H9 (cell line): ENCODE measurements at regions not wholly inside any gene's neighbourhood (a gene's known extent, or its start where the extent isn't known, plus 50 kb on each side); places are given as distances from the start of the nearest gene placed in this dataset.

Experiments used
- DNase-seq: peaks from one replicate; pipeline ENCODE4 v3.0.0-alpha.2; 2017
- H2AFZ ChIP-seq: one replicate; pipeline ENCODE4 v1.6.1; 2013; ENCODE audit warnings: mild to moderate bottlenecking, low read length, control low read depth, moderate library complexity
- H2AK5ac ChIP-seq: 2 replicates; pipeline ENCODE4 v1.6.1; 2013; ENCODE audit warnings: low read length, control low read depth, mixed read lengths; ENCODE audit not compliant: insufficient read length
- H2BK120ac ChIP-seq: one replicate; pipeline ENCODE4 v1.6.1; 2013; ENCODE audit warnings: low read depth, mild to moderate bottlenecking, low read length, control low read depth, inconsistent platforms; ENCODE audit not compliant: poor library complexity, severe bottlenecking
- H2BK12ac ChIP-seq: 2 replicates; pipeline ENCODE4 v1.6.1; 2013; ENCODE audit warnings: low read length, control low read depth, mixed read lengths, low read depth; ENCODE audit not compliant: insufficient read length
- H2BK15ac ChIP-seq: 2 replicates; pipeline ENCODE4 v1.6.1; 2013; ENCODE audit warnings: low read depth, low read length, control low read depth
- H2BK20ac ChIP-seq: one replicate; pipeline ENCODE4 v1.6.1; 2013; ENCODE audit warnings: low read depth, mild to moderate bottlenecking, low read length, control low read depth, inconsistent platforms; ENCODE audit not compliant: poor library complexity, severe bottlenecking
- H2BK5ac ChIP-seq: 2 replicates; pipeline ENCODE4 v1.6.1; 2013; ENCODE audit warnings: low read length, control low read depth, mixed read lengths; ENCODE audit not compliant: insufficient read length
- H3K14ac ChIP-seq: 2 replicates; pipeline ENCODE4 v1.6.1; 2013; ENCODE audit warnings: low read length, control low read depth; ENCODE audit not compliant: insufficient read depth
- H3K18ac ChIP-seq: 2 replicates; pipeline ENCODE4 v1.6.1; 2013; ENCODE audit warnings: low read depth, mild to moderate bottlenecking, mixed read lengths, low read length, control low read depth; ENCODE audit not compliant: insufficient read length
- H3K23ac ChIP-seq: 2 replicates; pipeline ENCODE4 v1.6.1; 2013; ENCODE audit warnings: low read length, control low read depth, mixed read lengths, low read depth; ENCODE audit not compliant: insufficient read length
- H3K23me2 ChIP-seq: 2 replicates; pipeline ENCODE4 v1.6.1; 2013; ENCODE audit warnings: low read depth, mild to moderate bottlenecking, mixed read lengths, low read length, control low read depth; ENCODE audit not compliant: insufficient read length, poor library complexity, severe bottlenecking
- H3K27ac ChIP-seq: 2 replicates; pipeline ENCODE4 v1.5.1; 2013; ENCODE audit warnings: low read length, control low read depth, mixed read lengths, low read depth; ENCODE audit not compliant: insufficient read length
- H3K27me3 ChIP-seq: 2 replicates; pipeline ENCODE4 v1.6.1; 2013; ENCODE audit warnings: low read length, control low read depth, inconsistent platforms; ENCODE audit not compliant: insufficient read depth
- H3K4ac ChIP-seq: 2 replicates; pipeline ENCODE4 v1.6.1; 2013; ENCODE audit warnings: low read depth, mild to moderate bottlenecking, control low read depth, inconsistent platforms, low read length, moderate library complexity
- H3K4me1 ChIP-seq: 2 replicates; pipeline ENCODE4 v1.6.1; 2013; ENCODE audit warnings: low read length, control low read depth, inconsistent platforms; ENCODE audit not compliant: insufficient read depth
- H3K4me2 ChIP-seq: 2 replicates; pipeline ENCODE4 v1.6.1; 2013; ENCODE audit warnings: low read length, control low read depth, mixed read lengths; ENCODE audit not compliant: insufficient read length, insufficient read depth
- H3K56ac ChIP-seq: 2 replicates; pipeline ENCODE4 v1.6.1; 2013; ENCODE audit warnings: low read depth, mild to moderate bottlenecking, mixed read lengths, low read length, control low read depth; ENCODE audit not compliant: insufficient read length
- H3K79me1 ChIP-seq: 2 replicates; pipeline ENCODE4 v1.6.1; 2013; ENCODE audit warnings: low read depth, mild to moderate bottlenecking, moderate library complexity, low read length, control low read depth, inconsistent platforms; ENCODE audit not compliant: insufficient read depth, poor library complexity, severe bottlenecking
- H3K79me2 ChIP-seq: 2 replicates; pipeline ENCODE4 v1.6.1; 2013; ENCODE audit warnings: low read length, control low read depth, inconsistent platforms; ENCODE audit not compliant: insufficient read depth
- H3K9ac ChIP-seq: 2 replicates; pipeline ENCODE4 v1.6.1; 2013; ENCODE audit warnings: low read length, control low read depth, mixed read lengths; ENCODE audit not compliant: insufficient read length; ENCODE audit errors: extremely low read depth
- H3K9me3 ChIP-seq: one replicate; pipeline ENCODE4 v1.6.1; 2013; ENCODE audit warnings: low read depth, low read length, inconsistent platforms; ENCODE audit not compliant: control insufficient read depth
- H3T11ph ChIP-seq: one replicate; pipeline ENCODE4 v1.6.1; 2013; ENCODE audit warnings: mild to moderate bottlenecking, low read length, control low read depth, inconsistent platforms
- H4K20me1 ChIP-seq: one replicate; pipeline ENCODE4 v1.6.1; 2013; ENCODE audit not compliant: control insufficient read depth, insufficient read length, insufficient read depth
- H4K5ac ChIP-seq: 2 replicates; pipeline ENCODE4 v1.6.1; 2013; ENCODE audit warnings: low read depth, mild to moderate bottlenecking, mixed read lengths, low read length, control low read depth; ENCODE audit not compliant: insufficient read length
- H4K8ac ChIP-seq: replicated peaks from 2 replicates; pipeline ENCODE4 v1.6.1; 2013; ENCODE audit warnings: low read length, control low read depth, mixed read lengths, low read depth; ENCODE audit not compliant: insufficient read length
- H4K91ac ChIP-seq: 2 replicates; pipeline ENCODE4 v1.6.1; 2013; ENCODE audit warnings: low read depth, mild to moderate bottlenecking, moderate library complexity, mixed read lengths, low read length, control low read depth; ENCODE audit not compliant: insufficient read length
- H3K27ac Mint-ChIP-seq, 3 experiments: 2 replicates in 2 of 3; 3 replicates in 1 of 3; pipeline ENCODE4 v1.8.0; 2020 to 2021; ENCODE audit warnings: mixed read lengths in 3 of 3, mild to moderate bottlenecking in 1 of 3, moderate library complexity in 1 of 3
- H3K27me3 Mint-ChIP-seq: 2 replicates; pipeline ENCODE4 v1.8.0; 2021; ENCODE audit warnings: low read depth, mild to moderate bottlenecking, moderate library complexity, mixed read lengths
- H3K36me3 Mint-ChIP-seq, 3 experiments: 2 replicates in 2 of 3; 3 replicates in 1 of 3; pipeline ENCODE4 v1.8.0; 2020 to 2021; ENCODE audit warnings: low read depth in 3 of 3, mixed read lengths in 3 of 3; ENCODE audit not compliant: insufficient read depth in 1 of 3
- H3K4me1 Mint-ChIP-seq, 2 experiments: 2 replicates each; pipeline ENCODE4 v1.8.0; 2020; ENCODE audit warnings: mixed read lengths in 2 of 2
- H3K4me3 Mint-ChIP-seq, 2 experiments: 2 replicates in 1 of 2; 3 replicates in 1 of 2; pipeline ENCODE4 v1.8.0; 2020 to 2021; ENCODE audit warnings: mild to moderate bottlenecking in 2 of 2, mixed read lengths in 2 of 2, moderate library complexity in 1 of 2
- H3K9me3 Mint-ChIP-seq, 2 experiments: 2 replicates in 1 of 2; 3 replicates in 1 of 2; pipeline ENCODE4 v1.8.0; 2020; ENCODE audit warnings: mild to moderate bottlenecking in 2 of 2, mixed read lengths in 2 of 2, moderate library complexity in 1 of 2
- WGBS: extraction: QIAGEN DNeasy Blood & Tissue Kit; methylation state at CpG from one replicate; pipeline ENCODE4 v1.1.7; 2013; ENCODE audit warnings: missing lambda C conversion rate, low lambda C conversion rate, mixed read lengths; ENCODE audit not compliant: insufficient read length; ENCODE audit errors: extremely low coverage; 5-methylcytosine and 5-hydroxymethylcytosine counted together
- TF ChIP-seq, protein P1 (sequence below): fragments of 200-600 bp; sonication (generic); conservative IDR thresholded peaks from 3 replicates; pipeline ENCODE4 v1.8.0; 2021; ENCODE audit warnings: antibody characterized with exemption, mild to moderate bottlenecking

DNA sequence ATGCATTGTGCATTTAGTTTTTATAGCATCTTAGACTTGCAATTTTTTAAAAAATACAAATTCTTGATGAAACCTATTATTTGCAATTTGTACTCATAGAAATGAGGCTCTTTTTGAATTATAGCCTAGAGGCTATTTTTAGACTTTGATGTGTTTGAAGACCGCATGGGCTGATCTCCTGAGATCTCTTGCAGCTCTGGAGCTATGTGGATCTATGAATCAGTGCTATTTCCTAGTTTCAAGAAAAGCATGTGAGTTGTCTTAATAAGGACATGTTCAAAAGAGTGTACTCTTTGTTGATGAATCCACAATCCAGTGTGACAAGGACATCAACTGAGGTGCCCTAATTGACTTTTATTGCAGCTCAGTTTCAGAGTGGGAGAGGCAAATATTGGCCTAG is 620.5 kb downstream of the ETS1 start:
- Histone ChIP-seq H4K8ac (no peak overlapping the region), H2BK5ac (no peak overlapping the region), H2BK15ac (no peak overlapping the region), H3K79me2 (no peaks in the 10 kb centered on the region), H3K18ac (no peak overlapping the region), H3K9ac (no peak overlapping the region), H3K79me1 (no peaks in the 10 kb centered on the region), H4K91ac (no peak overlapping the region), H3K23ac (no peak overlapping the region), H2BK20ac (no peak overlapping the region), H3K27ac (no peak overlapping the region), H3K56ac (no peak overlapping the region), H2AK5ac (no peak overlapping the region), H4K5ac (no peak overlapping the region), H2BK120ac (no peak overlapping the region), H2AFZ (no peak overlapping the region), H3T11ph (no peak overlapping the region), H2BK12ac (no peak overlapping the region), H3K4me2 (no peak overlapping the region), H3K27me3 (no peaks in the 10 kb centered on the region), H3K4me1 (no peaks in the 10 kb centered on the region), H3K4ac (no peak overlapping the region), H3K14ac (no peak overlapping the region), H4K20me1 (no peaks in the 10 kb centered on the region), H3K9me3 (no peaks in the 10 kb centered on the region), H3K23me2 (no peaks in the 10 kb centered on the region)
- peaks cover 4 to 5% of the 10 kb centered on the region in 2 experiments; a peak in 3 of 4 replicates for H3K4me1 Mint-ChIP-seq
- H3K4me3 Mint-ChIP-seq, result no peak overlapping the region
- no peak overlapping the region; a peak in 1 of 7 replicates for H3K27ac Mint-ChIP-seq
- peaks cover 3 to 6% of the 10 kb centered on the region in 2 experiments; a peak in 2 of 5 replicates for H3K9me3 Mint-ChIP-seq
- TF ChIP-seq, protein P1, sequence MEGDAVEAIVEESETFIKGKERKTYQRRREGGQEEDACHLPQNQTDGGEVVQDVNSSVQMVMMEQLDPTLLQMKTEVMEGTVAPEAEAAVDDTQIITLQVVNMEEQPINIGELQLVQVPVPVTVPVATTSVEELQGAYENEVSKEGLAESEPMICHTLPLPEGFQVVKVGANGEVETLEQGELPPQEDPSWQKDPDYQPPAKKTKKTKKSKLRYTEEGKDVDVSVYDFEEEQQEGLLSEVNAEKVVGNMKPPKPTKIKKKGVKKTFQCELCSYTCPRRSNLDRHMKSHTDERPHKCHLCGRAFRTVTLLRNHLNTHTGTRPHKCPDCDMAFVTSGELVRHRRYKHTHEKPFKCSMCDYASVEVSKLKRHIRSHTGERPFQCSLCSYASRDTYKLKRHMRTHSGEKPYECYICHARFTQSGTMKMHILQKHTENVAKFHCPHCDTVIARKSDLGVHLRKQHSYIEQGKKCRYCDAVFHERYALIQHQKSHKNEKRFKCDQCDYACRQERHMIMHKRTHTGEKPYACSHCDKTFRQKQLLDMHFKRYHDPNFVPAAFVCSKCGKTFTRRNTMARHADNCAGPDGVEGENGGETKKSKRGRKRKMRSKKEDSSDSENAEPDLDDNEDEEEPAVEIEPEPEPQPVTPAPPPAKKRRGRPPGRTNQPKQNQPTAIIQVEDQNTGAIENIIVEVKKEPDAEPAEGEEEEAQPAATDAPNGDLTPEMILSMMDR, result no peak
- H3K27me3 Mint-ChIP-seq, result no peaks in the 10 kb centered on the region
- peaks cover 0 to 8% (median 0%) of the 10 kb centered on the region in 3 experiments; a peak in 2 of 7 replicates for H3K36me3 Mint-ChIP-seq
- no CpG with 5 or more reads among the region's 1 CpG for WGBS
- no peak for DNase-seq
